ENCODE measurements at regions not wholly inside any gene's neighbourhood (a gene's known extent, or its start where the extent isn't known, plus 50 kb on each side); places are given as distances from the start of the nearest gene placed in this dataset.

GRCh38 chr4:124541652-124542420 lies 170.7 kb downstream of the ANKRD50 start:
- H3K27ac ChIP-seq, result no peak overlapping the region
- WGBS, 10 experiments, result 42 to 100% (median 66%) methylated on average over 1 to 4 of the region's 4 CpGs; no CpG with 5 or more reads in 1 of the 10 experiments
- H3K4me1 ChIP-seq (replicated peaks in 1 of 2), result peaks cover 0 to 7% of the 10 kb centered on the region in 2 donors

GRCh38 chr4:124555959-124556358 lies 156.6 kb downstream of the ANKRD50 start:
- WGBS, 10 experiments, result 67 to 100% (median 96%) methylated on average over 1 to 7 of the region's 8 CpGs; no CpG with 5 or more reads in 2 of the 10 experiments
- no peaks in the 10 kb centered on the region for H3K4me1 ChIP-seq (replicated peaks in 1 of 2)
- in situ Hi-C loops (cut with MboI; ENCODE audit: low pct_unique_long_range_greater_than_20kb in 2 of 9, low sequenced_read_pairs in 9 of 9, unreplicated experiment in 9 of 9), result no loop called here
- ATAC-seq (replicated peaks in 6 of 8), result no peak
- no peak overlapping the region for H3K27ac ChIP-seq
- H3K4me3 ChIP-seq, result no peak overlapping the region

More at GRCh38 chr4:124541652-124542420, 170.7 kb downstream of the ANKRD50 start:
- in situ Hi-C loops (cut with MboI; ENCODE audit: low pct_unique_long_range_greater_than_20kb in 2 of 9, low sequenced_read_pairs in 9 of 9, unreplicated experiment in 9 of 9), result no loop called here
- no peak for ATAC-seq (replicated peaks in 6 of 8)
- H3K4me3 ChIP-seq, result no peak overlapping the region

- Histone ChIP-seq H3K27ac (no peak overlapping the region), H3K4me1 (replicated peaks in 1 of 2) (no peaks in the 10 kb centered on the region), H3K4me3 (no peak overlapping the region)
- ATAC-seq (replicated peaks in 6 of 8), result no peak
- in situ Hi-C loops (cut with MboI; ENCODE audit: low pct_unique_long_range_greater_than_20kb in 2 of 9, low sequenced_read_pairs in 9 of 9, unreplicated experiment in 9 of 9), result no loop called here
- WGBS, 10 experiments, result 55 to 100% (median 83%) methylated on average over 1 of the region's 1 CpG
Measured at GRCh38 chr4:124564121-124564520, 148.4 kb downstream of the ANKRD50 start.

- Histone ChIP-seq H3K27ac (no peak overlapping the region), H3K4me3 (no peak overlapping the region), H3K4me1 (replicated peaks in 1 of 2) (no peaks in the 10 kb centered on the region)
- WGBS, 10 experiments, result 19 to 67% (median 40%) methylated on average over 2 to 4 of the region's 4 CpGs; no CpG with 5 or more reads in 1 of the 10 experiments
- in situ Hi-C loops (cut with MboI; ENCODE audit: low pct_unique_long_range_greater_than_20kb in 2 of 9, low sequenced_read_pairs in 9 of 9, unreplicated experiment in 9 of 9), result no loop called here
- ATAC-seq (replicated peaks in 6 of 8), result no peak
Measured at GRCh38 chr4:124565371-124565770, 147.2 kb downstream of the ANKRD50 start.

GRCh38 chr4:124566030-124566429 lies 146.5 kb downstream of the ANKRD50 start:
- no peak overlapping the region for H3K27ac ChIP-seq
- H3K4me1 ChIP-seq (replicated peaks in 1 of 2), result no peaks in the 10 kb centered on the region
- ATAC-seq (replicated peaks in 6 of 8), result no peak
- 80 to 100% (median 92%) methylated on average over 1 to 2 of the region's 2 CpGs; no CpG with 5 or more reads in 2 of the 10 experiments for WGBS, 10 experiments
- in situ Hi-C loops (cut with MboI; ENCODE audit: low pct_unique_long_range_greater_than_20kb in 2 of 9, low sequenced_read_pairs in 9 of 9, unreplicated experiment in 9 of 9), result no loop called here
- no peak overlapping the region for H3K4me3 ChIP-seq

- in situ Hi-C loops (cut with MboI; ENCODE audit: low pct_unique_long_range_greater_than_20kb in 2 of 9, low sequenced_read_pairs in 9 of 9, unreplicated experiment in 9 of 9), result no loop called here
- Histone ChIP-seq H3K27ac (no peak overlapping the region), H3K4me3 (no peak overlapping the region), H3K4me1 (replicated peaks in 1 of 2) (no peaks in the 10 kb centered on the region)
- 17 to 95% (median 58%) methylated on average over 1 to 4 of the region's 4 CpGs for WGBS, 10 experiments
- peak in 2 of 8 experiments; percentile 41 to 73 for ATAC-seq (replicated peaks in 6 of 8)
Measured at GRCh38 chr4:124573056-124573455, 139.5 kb downstream of the ANKRD50 start.

GRCh38 chr4:124579896-124580295 lies 132.6 kb downstream of the ANKRD50 start:
- Histone ChIP-seq H3K27ac (no peak overlapping the region), H3K4me1 (replicated peaks in 1 of 2) (no peaks in the 10 kb centered on the region), H3K4me3 (no peak overlapping the region)
- no peak for ATAC-seq (replicated peaks in 6 of 8)
- in situ Hi-C loops (cut with MboI; ENCODE audit: low pct_unique_long_range_greater_than_20kb in 2 of 9, low sequenced_read_pairs in 9 of 9, unreplicated experiment in 9 of 9), result no loop called here

GRCh38 chr4:124583797-124584196 lies 128.7 kb downstream of the ANKRD50 start:
- H3K4me1 ChIP-seq (replicated peaks in 1 of 2), result no peaks in the 10 kb centered on the region
- H3K27ac ChIP-seq, result no peak overlapping the region
- WGBS, 10 experiments, result 57 to 100% (median 83%) methylated on average over 1 of the region's 1 CpG; no CpG with 5 or more reads in 1 of the 10 experiments
- no peak for ATAC-seq (replicated peaks in 6 of 8)
- H3K4me3 ChIP-seq, result no peak overlapping the region
- in situ Hi-C loops (cut with MboI; ENCODE audit: low pct_unique_long_range_greater_than_20kb in 2 of 9, low sequenced_read_pairs in 9 of 9, unreplicated experiment in 9 of 9), result no loop called here

GRCh38 chr4:124589786-124590185 lies 122.7 kb downstream of the ANKRD50 start:
- no peak overlapping the region for H3K27ac ChIP-seq
- ATAC-seq (replicated peaks in 6 of 8), result no peak
- H3K4me1 ChIP-seq (replicated peaks in 1 of 2), result no peaks in the 10 kb centered on the region
- H3K4me3 ChIP-seq, result no peak overlapping the region
- in situ Hi-C loops (cut with MboI; ENCODE audit: low pct_unique_long_range_greater_than_20kb in 2 of 9, low sequenced_read_pairs in 9 of 9, unreplicated experiment in 9 of 9), result no loop called here
- WGBS, 10 experiments, result 40 to 100% methylated on average over 1 of the region's 1 CpG; no CpG with 5 or more reads in 8 of the 10 experiments

- Histone ChIP-seq H3K4me1 (replicated peaks in 1 of 2) (no peaks in the 10 kb centered on the region), H3K4me3 (no peak overlapping the region), H3K27ac (no peak overlapping the region)
- in situ Hi-C loops (cut with MboI; ENCODE audit: low pct_unique_long_range_greater_than_20kb in 2 of 9, low sequenced_read_pairs in 9 of 9, unreplicated experiment in 9 of 9), result no loop called here
- ATAC-seq (replicated peaks in 6 of 8), result no peak
Measured at GRCh38 chr4:124590480-124590879, 122.1 kb downstream of the ANKRD50 start.

- in situ Hi-C loops (cut with MboI; ENCODE audit: low pct_unique_long_range_greater_than_20kb in 2 of 9, low sequenced_read_pairs in 9 of 9, unreplicated experiment in 9 of 9), result no loop called here
- H3K27ac ChIP-seq, result no peak overlapping the region
- no peak overlapping the region for H3K4me3 ChIP-seq
- WGBS, 10 experiments, result 0 to 83% (median 47%) methylated on average over 1 to 2 of the region's 2 CpGs; no CpG with 5 or more reads in 2 of the 10 experiments
- H3K4me1 ChIP-seq (replicated peaks in 1 of 2), result peaks cover 0 to 6% of the 10 kb centered on the region in 2 donors
- ATAC-seq (replicated peaks in 6 of 8), result peak in 1 of 8 experiments; percentile 62
Measured at GRCh38 chr4:124591637-124592036, 120.9 kb downstream of the ANKRD50 start.

GRCh38 chr4:124593494-124593893 lies 119.0 kb downstream of the ANKRD50 start:
- no peak overlapping the region for H3K4me3 ChIP-seq
- WGBS, 10 experiments, result 0 to 100% (median 58%) methylated on average over 1 to 2 of the region's 2 CpGs; no CpG with 5 or more reads in 2 of the 10 experiments
- ATAC-seq (replicated peaks in 6 of 8), result peak in 1 of 8 experiments; percentile 56
- peaks cover 0 to 13% of the 10 kb centered on the region in 2 donors for H3K4me1 ChIP-seq (replicated peaks in 1 of 2)
- no peak overlapping the region for H3K27ac ChIP-seq
- in situ Hi-C loops (cut with MboI; ENCODE audit: low pct_unique_long_range_greater_than_20kb in 2 of 9, low sequenced_read_pairs in 9 of 9, unreplicated experiment in 9 of 9), result no loop called here

GRCh38 chr4:124594945-124595344 lies 117.6 kb downstream of the ANKRD50 start:
- in situ Hi-C loops (cut with MboI; ENCODE audit: low pct_unique_long_range_greater_than_20kb in 2 of 9, low sequenced_read_pairs in 9 of 9, unreplicated experiment in 9 of 9), result no loop called here
- H3K27ac ChIP-seq, result no peak overlapping the region
- ATAC-seq (replicated peaks in 6 of 8), result no peak
- H3K4me3 ChIP-seq, result no peak overlapping the region
- 100% methylated on average over 1 of the region's 1 CpG; no CpG with 5 or more reads in 9 of the 10 experiments for whole genome bisulfite sequencing, 10 experiments
- H3K4me1 ChIP-seq (replicated peaks in 1 of 2), result peaks cover 0 to 13% of the 10 kb centered on the region in 2 donors

- Histone ChIP-seq H3K27ac (no peak overlapping the region), H3K4me1 (replicated peaks in 1 of 2) (peaks cover 0 to 13% of the 10 kb centered on the region in 2 donors), H3K4me3 (no peak overlapping the region)
- in situ Hi-C loops (cut with MboI; ENCODE audit: low pct_unique_long_range_greater_than_20kb in 2 of 9, low sequenced_read_pairs in 9 of 9, unreplicated experiment in 9 of 9), result no loop called here
- peak in 3 of 8 experiments; percentile 29 to 57 (median 44) for ATAC-seq (replicated peaks in 6 of 8)
- WGBS, 10 experiments, result 20 to 82% (median 53%) methylated on average over 1 to 4 of the region's 4 CpGs; no CpG with 5 or more reads in 2 of the 10 experiments
Measured at GRCh38 chr4:124596816-124597215, 115.7 kb downstream of the ANKRD50 start.

All from motor neuron (in vitro differentiated cells).